HEK293 (cell line): ENCODE measurements at regions not wholly inside any gene's neighbourhood (a gene's known extent, or its start where the extent isn't known, plus 50 kb on each side); places are given as distances from the start of the nearest gene placed in this dataset.

Experiments
- CTCF ChIA-PET: fragments of 350-600 bp; formaldehyde crosslinking; extraction: SDS; loops from one replicate; lab custom pipeline; 2021; ENCODE audit warnings: antibody characterized with exemption; lab: Yijun Ruan, JAX
- POLR2A ChIA-PET: fragments of 300-600 bp; formaldehyde crosslinking; extraction: SDS; loops from one replicate; lab custom pipeline; 2020; ENCODE audit warnings: antibody characterized with exemption, inconsistent platforms; lab: Yijun Ruan, JAX
- H3K27ac ChIP-seq: fragments of 200-500 bp; sonication (Bioruptor generic); 2 replicates; pipeline ENCODE4 v1.5.1; 2014; ENCODE audit warnings: low read depth, low read length, control low read depth, inconsistent platforms; ENCODE audit errors: extremely low read depth
- H3K36me3 ChIP-seq, 2 experiments: fragments of 200-500 bp in 1 of 2; sonication (Bioruptor generic) in 1 of 2; 1 replicate in 1 of 2; 2 replicates in 1 of 2; pipeline ENCODE4 v1.5.1; 2014 to 2017; ENCODE audit warnings: inconsistent platforms in 2 of 2, low read length in 2 of 2; ENCODE audit not compliant: control insufficient read depth in 2 of 2, insufficient read depth in 1 of 2
- H3K4me1 ChIP-seq: fragments of 200-500 bp; sonication (Bioruptor generic); 2 replicates; pipeline ENCODE4 v1.5.1; 2014; ENCODE audit warnings: mild to moderate bottlenecking, low read length, inconsistent platforms; ENCODE audit not compliant: control insufficient read depth, insufficient read depth
- H3K4me3 ChIP-seq: 2 replicates; pipeline ENCODE4 v1.5.1; 2011; ENCODE audit warnings: low read depth, mild to moderate bottlenecking, control low read depth, low read length, moderate library complexity
- H3K9me3 ChIP-seq: fragments of 200-500 bp; sonication (Bioruptor generic); 2 replicates; pipeline ENCODE4 v1.5.1; 2014; ENCODE audit warnings: low read depth, low read length, inconsistent platforms; ENCODE audit not compliant: control insufficient read depth, insufficient read depth
- HOXC10 ChIP-seq: sonication (generic); formaldehyde crosslinking; IDR thresholded peaks from 2 replicates; pipeline ENCODE4 v1.8.1; 2023; ENCODE audit warnings: mild to moderate bottlenecking, missing genetic modification reagents
- OVOL3 ChIP-seq: fragments of 450-650 bp; formaldehyde crosslinking; IDR thresholded peaks from 2 replicates; pipeline ENCODE4 v1.5.1; 2016; ENCODE audit warnings: missing biosample characterization, missing genetic modification characterization
- ZBTB20 ChIP-seq: fragments of 450-650 bp; formaldehyde crosslinking; IDR thresholded peaks from 2 replicates; pipeline ENCODE4 v1.5.1; 2016; ENCODE audit warnings: missing biosample characterization, missing genetic modification characterization
- ZBTB21 ChIP-seq: fragments of 450-650 bp; formaldehyde crosslinking; IDR thresholded peaks from 2 replicates; pipeline ENCODE4 v1.5.1; 2017; ENCODE audit warnings: missing biosample characterization, missing genetic modification characterization
- ZBTB8A ChIP-seq: fragments of 450-650 bp; formaldehyde crosslinking; IDR thresholded peaks from 2 replicates; pipeline ENCODE4 v1.5.1; 2016; ENCODE audit warnings: missing biosample characterization, missing genetic modification characterization
- ZNF146 ChIP-seq: fragments of 450-650 bp; formaldehyde crosslinking; IDR thresholded peaks from 2 replicates; pipeline ENCODE4 v1.5.1; 2016; ENCODE audit warnings: missing biosample characterization, missing genetic modification characterization
- ZNF169 ChIP-seq: fragments of 450-650 bp; formaldehyde crosslinking; IDR thresholded peaks from 2 replicates; pipeline ENCODE4 v1.5.1; 2016; ENCODE audit warnings: missing biosample characterization, missing genetic modification characterization
- ZNF292 ChIP-seq: fragments of 450-650 bp; formaldehyde crosslinking; IDR thresholded peaks from 2 replicates; pipeline ENCODE4 v1.5.1; 2016; ENCODE audit warnings: low read depth, missing biosample characterization, missing genetic modification characterization, borderline replicate concordance
- ZNF391 ChIP-seq: fragments of 450-650 bp; formaldehyde crosslinking; IDR thresholded peaks from 2 replicates; pipeline ENCODE4 v1.5.1; 2016; ENCODE audit warnings: low read depth, missing biosample characterization, missing genetic modification characterization, borderline replicate concordance
- ZNF529 ChIP-seq: fragments of 450-650 bp; formaldehyde crosslinking; IDR thresholded peaks from 2 replicates; pipeline ENCODE4 v1.5.1; 2017; ENCODE audit warnings: missing genetic modification characterization, missing biosample characterization; ENCODE audit not compliant: insufficient replicate concordance
- ZNF548 ChIP-seq: fragments of 450-650 bp; formaldehyde crosslinking; IDR thresholded peaks from 2 replicates; pipeline ENCODE4 v1.5.1; 2016; ENCODE audit warnings: missing biosample characterization, missing genetic modification characterization
- ZNF571 ChIP-seq: fragments of 450-650 bp; formaldehyde crosslinking; IDR thresholded peaks from 2 replicates; pipeline ENCODE4 v1.5.0; 2017; ENCODE audit warnings: missing biosample characterization, missing genetic modification characterization
- ZNF623 ChIP-seq: fragments of 450-650 bp; formaldehyde crosslinking; IDR thresholded peaks from 2 replicates; pipeline ENCODE4 v1.5.1; 2016; ENCODE audit warnings: missing biosample characterization, missing genetic modification characterization
- ZNF768 ChIP-seq: fragments of 450-650 bp; formaldehyde crosslinking; IDR thresholded peaks from 2 replicates; pipeline ENCODE4 v1.5.1; 2018; ENCODE audit warnings: missing biosample characterization, mild to moderate bottlenecking, missing genetic modification characterization
- ZNF792 ChIP-seq: fragments of 450-650 bp; formaldehyde crosslinking; IDR thresholded peaks from 2 replicates; pipeline ENCODE4 v1.5.1; 2016; ENCODE audit warnings: missing biosample characterization, missing genetic modification characterization
- TF ChIP-seq, protein P1 (sequence below): fragments of 450-650 bp; formaldehyde crosslinking; IDR thresholded peaks from 2 replicates; pipeline ENCODE4 v1.5.1; 2016; ENCODE audit warnings: missing biosample characterization, missing genetic modification characterization
- TF ChIP-seq, protein P2 (sequence below): fragments of 450-650 bp; formaldehyde crosslinking; IDR thresholded peaks from 2 replicates; pipeline ENCODE4 v1.5.1; 2016; ENCODE audit warnings: missing biosample characterization, missing genetic modification characterization
- TF ChIP-seq, protein P3 (sequence below): fragments of 450-650 bp; formaldehyde crosslinking; IDR thresholded peaks from 2 replicates; pipeline ENCODE4 v1.5.1; 2017; ENCODE audit warnings: missing biosample characterization, missing genetic modification characterization
- TF ChIP-seq, protein P4 (sequence below): fragments of 450-650 bp; formaldehyde crosslinking; IDR thresholded peaks from 2 replicates; pipeline ENCODE4 v1.5.1; 2016; ENCODE audit warnings: missing biosample characterization, missing genetic modification characterization

DNA sequence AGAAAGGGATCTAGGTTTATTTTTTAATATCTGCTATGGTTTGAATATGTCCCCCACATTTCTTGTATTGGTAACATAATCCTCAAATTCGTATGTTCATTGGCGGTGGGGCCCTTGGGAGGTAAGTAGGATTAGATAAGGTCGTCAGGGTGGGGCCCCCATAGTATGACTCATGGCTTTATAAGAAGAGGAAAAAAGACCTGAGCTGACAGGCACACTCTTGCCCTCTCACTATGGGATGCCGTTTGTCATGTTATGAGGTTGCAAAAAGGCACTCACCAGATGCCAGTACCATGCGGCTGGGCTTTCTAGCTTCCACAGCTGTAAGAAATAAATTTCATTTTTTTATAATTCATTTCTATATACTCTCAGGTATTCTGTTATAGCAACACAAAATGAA, 67.3 kb upstream of the SGCD start:
- POLR2A ChIA-PET: no interaction called here
- Histone ChIP-seq H3K9me3 (no peaks in the 10 kb centered on the region), H3K4me3 (no peak overlapping the region), H3K27ac (no peak overlapping the region), H3K4me1 (no peaks in the 10 kb centered on the region), H3K36me3 (no peaks in the 10 kb centered on the region)
- CTCF ChIA-PET: no interaction called here
- TF ChIP-seq ZNF623 (tag by site-specific recombination) (no peak), ZNF292 (tag by site-specific recombination) (no peak), ZBTB20 (tag by site-specific recombination) (no peak), OVOL3 (no peak), ZBTB8A (tag by site-specific recombination) (no peak), HOXC10 (CRISPR knock-in tag) (no peak), ZNF529 (tag by site-specific recombination) (no peak), ZNF146 (tag by site-specific recombination) (no peak)
- TF ChIP-seq, protein P1, sequence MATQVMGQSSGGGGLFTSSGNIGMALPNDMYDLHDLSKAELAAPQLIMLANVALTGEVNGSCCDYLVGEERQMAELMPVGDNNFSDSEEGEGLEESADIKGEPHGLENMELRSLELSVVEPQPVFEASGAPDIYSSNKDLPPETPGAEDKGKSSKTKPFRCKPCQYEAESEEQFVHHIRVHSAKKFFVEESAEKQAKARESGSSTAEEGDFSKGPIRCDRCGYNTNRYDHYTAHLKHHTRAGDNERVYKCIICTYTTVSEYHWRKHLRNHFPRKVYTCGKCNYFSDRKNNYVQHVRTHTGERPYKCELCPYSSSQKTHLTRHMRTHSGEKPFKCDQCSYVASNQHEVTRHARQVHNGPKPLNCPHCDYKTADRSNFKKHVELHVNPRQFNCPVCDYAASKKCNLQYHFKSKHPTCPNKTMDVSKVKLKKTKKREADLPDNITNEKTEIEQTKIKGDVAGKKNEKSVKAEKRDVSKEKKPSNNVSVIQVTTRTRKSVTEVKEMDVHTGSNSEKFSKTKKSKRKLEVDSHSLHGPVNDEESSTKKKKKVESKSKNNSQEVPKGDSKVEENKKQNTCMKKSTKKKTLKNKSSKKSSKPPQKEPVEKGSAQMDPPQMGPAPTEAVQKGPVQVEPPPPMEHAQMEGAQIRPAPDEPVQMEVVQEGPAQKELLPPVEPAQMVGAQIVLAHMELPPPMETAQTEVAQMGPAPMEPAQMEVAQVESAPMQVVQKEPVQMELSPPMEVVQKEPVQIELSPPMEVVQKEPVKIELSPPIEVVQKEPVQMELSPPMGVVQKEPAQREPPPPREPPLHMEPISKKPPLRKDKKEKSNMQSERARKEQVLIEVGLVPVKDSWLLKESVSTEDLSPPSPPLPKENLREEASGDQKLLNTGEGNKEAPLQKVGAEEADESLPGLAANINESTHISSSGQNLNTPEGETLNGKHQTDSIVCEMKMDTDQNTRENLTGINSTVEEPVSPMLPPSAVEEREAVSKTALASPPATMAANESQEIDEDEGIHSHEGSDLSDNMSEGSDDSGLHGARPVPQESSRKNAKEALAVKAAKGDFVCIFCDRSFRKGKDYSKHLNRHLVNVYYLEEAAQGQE (tag by site-specific recombination): no peak
- TF ChIP-seq, protein P2, sequence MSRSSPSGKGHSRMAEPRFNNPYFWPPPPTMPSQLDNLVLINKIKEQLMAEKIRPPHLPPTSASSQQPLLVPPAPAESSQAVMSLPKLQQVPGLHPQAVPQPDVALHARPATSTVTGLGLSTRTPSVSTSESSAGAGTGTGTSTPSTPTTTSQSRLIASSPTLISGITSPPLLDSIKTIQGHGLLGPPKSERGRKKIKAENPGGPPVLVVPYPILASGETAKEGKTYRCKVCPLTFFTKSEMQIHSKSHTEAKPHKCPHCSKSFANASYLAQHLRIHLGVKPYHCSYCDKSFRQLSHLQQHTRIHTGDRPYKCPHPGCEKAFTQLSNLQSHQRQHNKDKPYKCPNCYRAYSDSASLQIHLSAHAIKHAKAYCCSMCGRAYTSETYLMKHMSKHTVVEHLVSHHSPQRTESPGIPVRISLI (tag by site-specific recombination): no peak

DNA sequence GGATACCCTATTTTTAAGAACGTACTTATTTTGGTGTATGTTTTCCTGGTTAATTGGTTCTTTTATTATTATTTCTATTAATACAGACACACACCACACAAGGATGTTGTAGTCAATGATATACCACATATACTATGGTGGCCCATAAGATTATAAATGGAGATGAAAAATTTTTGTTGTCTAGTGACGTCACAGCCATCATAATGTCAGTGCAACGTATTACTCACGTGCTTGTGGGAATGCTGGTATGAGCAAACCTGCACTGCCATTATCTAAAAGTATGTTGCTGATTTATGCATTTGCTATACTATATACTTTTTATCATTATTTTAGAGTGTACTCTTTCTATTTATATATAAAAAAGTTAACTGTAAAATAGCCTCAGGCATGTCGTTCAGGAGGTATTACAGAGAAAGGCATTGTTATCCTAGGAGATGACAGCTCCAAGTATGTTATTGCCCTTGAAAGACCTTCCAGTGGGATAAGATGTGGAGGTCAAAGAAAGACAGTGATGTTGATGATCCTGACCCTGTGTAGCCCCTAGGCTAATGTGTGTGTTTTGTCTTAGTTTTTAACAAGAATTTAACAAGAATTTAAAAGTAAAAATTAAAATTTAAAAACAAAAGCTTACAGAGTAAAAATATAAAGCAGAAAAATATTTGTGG, 65.6 kb upstream of the SGCD start:
- POLR2A ChIA-PET: no interaction called here
- TF ChIP-seq, protein P3, sequence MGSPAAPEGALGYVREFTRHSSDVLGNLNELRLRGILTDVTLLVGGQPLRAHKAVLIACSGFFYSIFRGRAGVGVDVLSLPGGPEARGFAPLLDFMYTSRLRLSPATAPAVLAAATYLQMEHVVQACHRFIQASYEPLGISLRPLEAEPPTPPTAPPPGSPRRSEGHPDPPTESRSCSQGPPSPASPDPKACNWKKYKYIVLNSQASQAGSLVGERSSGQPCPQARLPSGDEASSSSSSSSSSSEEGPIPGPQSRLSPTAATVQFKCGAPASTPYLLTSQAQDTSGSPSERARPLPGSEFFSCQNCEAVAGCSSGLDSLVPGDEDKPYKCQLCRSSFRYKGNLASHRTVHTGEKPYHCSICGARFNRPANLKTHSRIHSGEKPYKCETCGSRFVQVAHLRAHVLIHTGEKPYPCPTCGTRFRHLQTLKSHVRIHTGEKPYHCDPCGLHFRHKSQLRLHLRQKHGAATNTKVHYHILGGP (tag by site-specific recombination): no peak
- TF ChIP-seq ZBTB21 (tag by site-specific recombination) (no peak), ZNF391 (tag by site-specific recombination) (no peak), ZNF548 (no peak), ZNF792 (tag by site-specific recombination) (no peak), ZNF768 (tag by site-specific recombination) (no peak), ZNF169 (tag by site-specific recombination) (no peak), ZNF571 (no peak)
- TF ChIP-seq, protein P1 (tag by site-specific recombination): no peak
- TF ChIP-seq, protein P4, sequence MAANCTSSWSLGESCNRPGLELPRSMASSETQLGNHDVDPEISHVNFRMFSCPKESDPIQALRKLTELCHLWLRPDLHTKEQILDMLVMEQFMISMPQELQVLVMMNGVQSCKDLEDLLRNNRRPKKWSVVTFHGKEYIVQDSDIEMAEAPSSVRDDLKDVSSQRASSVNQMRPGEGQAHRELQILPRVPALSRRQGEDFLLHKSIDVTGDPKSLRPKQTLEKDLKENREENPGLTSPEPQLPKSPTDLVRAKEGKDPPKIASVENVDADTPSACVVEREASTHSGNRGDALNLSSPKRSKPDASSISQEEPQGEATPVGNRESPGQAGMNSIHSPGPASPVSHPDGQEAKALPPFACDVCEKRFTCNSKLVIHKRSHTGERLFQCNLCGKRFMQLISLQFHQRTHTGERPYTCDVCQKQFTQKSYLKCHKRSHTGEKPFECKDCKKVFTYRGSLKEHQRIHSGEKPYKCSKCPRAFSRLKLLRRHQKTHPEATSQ (tag by site-specific recombination): no peak
- TF ChIP-seq, all 188 proteins: peak for 0
- Histone ChIP-seq H3K4me3 (no peak overlapping the region), H3K9me3 (no peaks in the 10 kb centered on the region), H3K27ac (no peak overlapping the region), H3K4me1 (no peaks in the 10 kb centered on the region), H3K36me3 (no peaks in the 10 kb centered on the region)
- CTCF ChIA-PET: no interaction called here
